ENCODE measurements at regions not wholly inside any gene's neighbourhood (a gene's known extent, or its start where the extent isn't known, plus 50 kb on each side); places are given as distances from the start of the nearest gene placed in this dataset.
A peak's percentile ranks its signal among the peaks of the same experiment; 100 is the strongest.

- Mint-ChIP-seq H3K27me3 (ENCODE audit: low read depth in 3 of 3) (peaks cover 0 to 7% (median 0%) of the 10 kb centered on the region in 3 donors), H3K27ac (no peak overlapping the region), H3K9me3 (peaks cover 0 to 5% (median 0%) of the 10 kb centered on the region in 7 donors), H3K4me1 (peaks cover 17% of the 10 kb centered on the region), H3K36me3 (no peaks in the 10 kb centered on the region), H3K4me3 (no peak overlapping the region)
- H4K20me1 ChIP-seq (ENCODE audit: insufficient read depth, low read length) = no peaks in the 10 kb centered on the region
- no peak overlapping the region for H3K27ac ChIP-seq (ENCODE audit: low read depth in 1 of 2, low read length in 2 of 2)
- H3K4me3 ChIP-seq (replicated peaks in 1 of 3; ENCODE audit: low read depth in 2 of 3, low read length in 3 of 3) = no peak overlapping the region
- H3K27me3 ChIP-seq (ENCODE audit: control insufficient read depth in 2 of 2, insufficient read depth in 2 of 2, low read length in 2 of 2) = no peaks in the 10 kb centered on the region
- no peak overlapping the region for H3K4me2 ChIP-seq (replicated peaks; ENCODE audit: extremely low read depth, low read length, poor library complexity, severe bottlenecking)
- WGBS (ENCODE audit: insufficient coverage) = 39% methylated on average over 6 of the region's 8 CpGs
- DNase-seq = no peak
- peaks cover 6 to 8% of the 10 kb centered on the region in 2 donors for H3K4me1 ChIP-seq (ENCODE audit: control insufficient read depth in 1 of 2, insufficient read depth in 2 of 2, low read length in 2 of 2)
- H3K79me2 ChIP-seq (ENCODE audit: insufficient read depth, low read length) = no peaks in the 10 kb centered on the region
- H2AFZ ChIP-seq (ENCODE audit: insufficient read depth, low read depth, low read length, poor library complexity, severe bottlenecking) = no peak overlapping the region
- no peaks in the 10 kb centered on the region for H3K9me3 ChIP-seq (replicated peaks in 1 of 2; ENCODE audit: control insufficient read depth in 1 of 2, insufficient read depth in 1 of 2, low read length in 2 of 2)
- H3K9ac ChIP-seq (ENCODE audit: insufficient read depth, low read length, poor library complexity, severe bottlenecking) = no peak overlapping the region
- no peak for TF ChIP-seq CTCF (IDR thresholded peaks at IDR 0.05)
- intact Hi-C loops (cut with micrococcal nuclease) = no loop called here
- H3K36me3 ChIP-seq (replicated peaks in 1 of 2; ENCODE audit: control insufficient read depth in 1 of 2, insufficient read depth in 2 of 2, low read length in 2 of 2) = no peaks in the 10 kb centered on the region
Observed at GRCh38 chr18:56321470-56321869, 316.9 kb downstream of the TXNL1 start.

DNA sequence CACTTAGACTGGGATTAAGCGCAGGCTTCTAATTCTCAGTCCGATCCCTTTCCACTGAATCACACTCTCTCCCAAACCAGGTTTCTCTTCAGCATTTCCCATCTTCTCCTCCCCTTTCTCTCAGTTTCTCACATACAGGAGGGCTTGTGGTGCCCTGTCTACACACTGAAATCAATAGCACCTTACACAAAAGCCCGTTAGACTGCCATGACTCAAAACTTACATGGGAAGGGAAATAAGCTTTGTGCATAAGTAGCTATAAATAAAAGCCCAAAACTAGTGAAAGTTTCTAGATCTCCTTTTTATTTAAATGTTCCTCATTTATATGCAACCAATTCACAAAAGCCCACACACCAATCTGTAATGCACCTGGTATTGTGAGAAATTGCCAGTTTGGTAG, 318.4 kb downstream of the TXNL1 start:
- Mint-ChIP-seq H3K27me3 (ENCODE audit: low read depth in 3 of 3) (peaks cover 0 to 2% (median 0%) of the 10 kb centered on the region in 3 donors), H3K9me3 (peaks cover 0 to 2% (median 0%) of the 10 kb centered on the region in 7 donors), H3K36me3 (no peaks in the 10 kb centered on the region), H3K27ac (no peak overlapping the region), H3K4me1 (peaks cover 17% of the 10 kb centered on the region), H3K4me3 (no peak overlapping the region)
- Histone ChIP-seq H3K36me3 (replicated peaks in 1 of 2; ENCODE audit: control insufficient read depth in 1 of 2, insufficient read depth in 2 of 2, low read length in 2 of 2) (no peaks in the 10 kb centered on the region), H4K20me1 (ENCODE audit: insufficient read depth, low read length) (no peaks in the 10 kb centered on the region), H3K79me2 (ENCODE audit: insufficient read depth, low read length) (no peaks in the 10 kb centered on the region), H3K9ac (ENCODE audit: insufficient read depth, low read length, poor library complexity, severe bottlenecking) (no peak overlapping the region), H3K4me3 (replicated peaks in 1 of 3; ENCODE audit: low read depth in 2 of 3, low read length in 3 of 3) (no peak overlapping the region), H3K27me3 (ENCODE audit: control insufficient read depth in 2 of 2, insufficient read depth in 2 of 2, low read length in 2 of 2) (no peaks in the 10 kb centered on the region), H3K4me2 (replicated peaks; ENCODE audit: extremely low read depth, low read length, poor library complexity, severe bottlenecking) (no peak overlapping the region), H2AFZ (ENCODE audit: insufficient read depth, low read depth, low read length, poor library complexity, severe bottlenecking) (peak overlapping the region; percentile 29), H3K9me3 (replicated peaks in 1 of 2; ENCODE audit: control insufficient read depth in 1 of 2, insufficient read depth in 1 of 2, low read length in 2 of 2) (no peaks in the 10 kb centered on the region), H3K4me1 (ENCODE audit: control insufficient read depth in 1 of 2, insufficient read depth in 2 of 2, low read length in 2 of 2) (peaks cover 6 to 8% of the 10 kb centered on the region in 2 donors), H3K27ac (ENCODE audit: low read depth in 1 of 2, low read length in 2 of 2) (no peak overlapping the region)
- DNase-seq = no peak
- intact Hi-C loops (cut with micrococcal nuclease) = no loop called here
- WGBS (ENCODE audit: insufficient coverage) = 100% methylated on average over 2 of the region's 3 CpGs
- no peak for TF ChIP-seq CTCF (IDR thresholded peaks at IDR 0.05)
